ENCODE measurements at regions not wholly inside any gene's neighbourhood (a gene's known extent, or its start where the extent isn't known, plus 50 kb on each side); places are given as distances from the start of the nearest gene placed in this dataset.

DNA sequence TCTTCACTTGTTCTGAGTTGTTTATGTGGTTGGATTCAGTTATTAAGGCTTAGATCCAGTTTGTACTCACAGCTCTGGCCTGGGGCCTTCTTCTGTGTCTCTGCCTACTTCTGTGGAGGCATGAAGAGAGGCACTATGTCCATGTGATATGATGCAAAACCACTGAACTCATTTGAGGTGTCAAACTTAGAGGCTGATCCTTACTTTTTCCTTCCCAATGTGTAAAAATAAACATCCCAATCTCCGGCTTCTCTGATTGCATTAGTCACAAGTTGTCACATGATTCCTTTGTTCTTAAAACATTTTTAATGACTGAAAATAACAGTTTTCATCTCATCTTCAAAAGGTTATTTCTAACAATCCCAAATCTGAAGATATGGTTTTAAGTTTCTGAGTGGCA, 276.0 kb upstream of the RGMB start:
- TF ChIP-seq, protein P1, sequence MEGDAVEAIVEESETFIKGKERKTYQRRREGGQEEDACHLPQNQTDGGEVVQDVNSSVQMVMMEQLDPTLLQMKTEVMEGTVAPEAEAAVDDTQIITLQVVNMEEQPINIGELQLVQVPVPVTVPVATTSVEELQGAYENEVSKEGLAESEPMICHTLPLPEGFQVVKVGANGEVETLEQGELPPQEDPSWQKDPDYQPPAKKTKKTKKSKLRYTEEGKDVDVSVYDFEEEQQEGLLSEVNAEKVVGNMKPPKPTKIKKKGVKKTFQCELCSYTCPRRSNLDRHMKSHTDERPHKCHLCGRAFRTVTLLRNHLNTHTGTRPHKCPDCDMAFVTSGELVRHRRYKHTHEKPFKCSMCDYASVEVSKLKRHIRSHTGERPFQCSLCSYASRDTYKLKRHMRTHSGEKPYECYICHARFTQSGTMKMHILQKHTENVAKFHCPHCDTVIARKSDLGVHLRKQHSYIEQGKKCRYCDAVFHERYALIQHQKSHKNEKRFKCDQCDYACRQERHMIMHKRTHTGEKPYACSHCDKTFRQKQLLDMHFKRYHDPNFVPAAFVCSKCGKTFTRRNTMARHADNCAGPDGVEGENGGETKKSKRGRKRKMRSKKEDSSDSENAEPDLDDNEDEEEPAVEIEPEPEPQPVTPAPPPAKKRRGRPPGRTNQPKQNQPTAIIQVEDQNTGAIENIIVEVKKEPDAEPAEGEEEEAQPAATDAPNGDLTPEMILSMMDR (IDR thresholded peaks at IDR 0.05), result no peak
- TF ChIP-seq POLR2AphosphoS5 (IDR thresholded peaks at IDR 0.05), result no peak
